H1 (cell line): ENCODE measurements at regions not wholly inside any gene's neighbourhood (a gene's known extent, or its start where the extent isn't known, plus 50 kb on each side); places are given as distances from the start of the nearest gene placed in this dataset.
A peak's percentile ranks its signal among the peaks of the same experiment; 100 is the strongest.

ENCODE experiments used
- CTCF ChIA-PET: fragments of 300-600 bp; sonication (Branson Sonifier 250); formaldehyde crosslinking; loops from one replicate; lab custom pipeline; 2021; ENCODE audit not compliant: partially characterized antibody; lab: Charles Lee
- POLR2A ChIA-PET: fragments of 300-600 bp; sonication (Branson Sonifier 250); formaldehyde crosslinking; loops from one replicate; lab custom pipeline; 2021; ENCODE audit warnings: inconsistent platforms; ENCODE audit not compliant: partially characterized antibody; lab: Charles Lee
- DNase-seq, 2 experiments: peaks; one replicate each; pipeline versions ENCODE4 v3.0.0 to v3.0.0-alpha.2; 2010 to 2022; ENCODE audit warnings: low spot score in 2 of 2, low read depth in 1 of 2, mixed read lengths in 1 of 2
- FAIRE-seq: peaks from 2 replicates; lab custom pipeline; 2011; peaks lifted over from hg19 to GRCh38; lab: Jason Lieb, UNC
- H2AFZ ChIP-seq: 2 replicates; pipeline ENCODE4 v1.8.1; 2012; ENCODE audit warnings: low read length, inconsistent platforms
- H2AK5ac ChIP-seq: 2 replicates; pipeline ENCODE4 v1.6.1; 2013; ENCODE audit warnings: low read depth, low read length
- H2BK120ac ChIP-seq: replicated peaks from 2 replicates; pipeline ENCODE3; 2013; ENCODE audit warnings: low read depth, low read length, inconsistent platforms
- H2BK12ac ChIP-seq: 2 replicates; pipeline ENCODE4 v1.6.1; 2013; ENCODE audit warnings: low read depth, low read length
- H2BK15ac ChIP-seq: 2 replicates; pipeline ENCODE4 v1.6.1; 2013; ENCODE audit warnings: low read length
- H2BK20ac ChIP-seq: 2 replicates; pipeline ENCODE4 v1.6.1; 2013; ENCODE audit warnings: low read length
- H2BK5ac ChIP-seq: 2 replicates; pipeline ENCODE4 v1.6.1; 2013; ENCODE audit warnings: low read depth, low read length
- H3K14ac ChIP-seq: 2 replicates; pipeline ENCODE4 v1.6.1; 2013; ENCODE audit warnings: inconsistent platforms; ENCODE audit not compliant: insufficient read length
- H3K18ac ChIP-seq: 2 replicates; pipeline ENCODE4 v1.6.1; 2013; ENCODE audit warnings: low read length; ENCODE audit errors: extremely low read depth
- H3K23ac ChIP-seq: 2 replicates; pipeline ENCODE4 v1.6.1; 2013; ENCODE audit warnings: inconsistent platforms; ENCODE audit not compliant: insufficient read length
- H3K23me2 ChIP-seq: 2 replicates; pipeline ENCODE4 v1.6.1; 2013; ENCODE audit warnings: low read depth, low read length
- H3K27ac ChIP-seq: 2 replicates; pipeline ENCODE4 v1.6.1; 2011; ENCODE audit warnings: low read depth, low read length, inconsistent platforms
- H3K27me3 ChIP-seq, 4 experiments: replicated peaks in 1 of 4; 1 replicate in 1 of 4; 2 replicates in 3 of 4; pipeline versions ENCODE4 v1.6.1 to v1.8.1; 2011 to 2013; ENCODE audit warnings: low read length in 3 of 4, mild to moderate bottlenecking in 3 of 4, inconsistent platforms in 2 of 4, mixed read lengths in 2 of 4, moderate library complexity in 1 of 4; ENCODE audit not compliant: control insufficient read depth in 3 of 4, insufficient read depth in 3 of 4; ENCODE audit errors: extremely low read depth in 1 of 4
- H3K36me3 ChIP-seq, 4 experiments: 2 replicates each; pipeline versions ENCODE4 v1.6.1 to v1.8.1; 2011 to 2013; ENCODE audit warnings: mild to moderate bottlenecking in 4 of 4, low read length in 3 of 4, moderate library complexity in 2 of 4, control low read depth in 1 of 4, inconsistent platforms in 1 of 4; ENCODE audit not compliant: insufficient read depth in 4 of 4, control insufficient read depth in 2 of 4
- H3K4ac ChIP-seq: replicated peaks from 2 replicates; pipeline ENCODE3; 2013; ENCODE audit warnings: low read length, low read depth, mixed read lengths, inconsistent platforms; ENCODE audit not compliant: insufficient read length
- H3K4me1 ChIP-seq, 4 experiments: replicated peaks in 1 of 4; 1 replicate in 1 of 4; 2 replicates in 3 of 4; pipeline versions ENCODE4 v1.6.1 to v1.8.1; 2011 to 2013; ENCODE audit warnings: low read length in 3 of 4, inconsistent platforms in 2 of 4, mixed read lengths in 1 of 4; ENCODE audit not compliant: insufficient read depth in 4 of 4, control insufficient read depth in 3 of 4
- H3K4me2 ChIP-seq, 2 experiments: 2 replicates each; pipeline versions ENCODE4 v1.6.1 to v1.8.1; 2011 to 2013; ENCODE audit warnings: low read depth in 2 of 2, low read length in 2 of 2, control low read depth in 1 of 2, inconsistent platforms in 1 of 2, mild to moderate bottlenecking in 1 of 2; ENCODE audit not compliant: insufficient read depth in 1 of 2
- H3K4me3 ChIP-seq, 4 experiments: fragments of 200-600, 300-600 bp in 1 of 4; sonication (generic), shearing (Covaris generic), sonication (Bioruptor Twin) in 1 of 4; 2 replicates each; pipeline versions ENCODE4 v1.5.1 to v1.8.1; 2011 to 2016; ENCODE audit warnings: low read length in 4 of 4, low read depth in 3 of 4, control low read depth in 2 of 4, inconsistent platforms in 2 of 4, mild to moderate bottlenecking in 2 of 4, mixed read lengths in 1 of 4, moderate library complexity in 1 of 4; ENCODE audit not compliant: insufficient read depth in 2 of 4; ENCODE audit errors: extremely low read depth in 1 of 4
- H3K56ac ChIP-seq: replicated peaks from 2 replicates; pipeline ENCODE3; 2013; ENCODE audit warnings: low read depth, mild to moderate bottlenecking, mixed read lengths, low read length, inconsistent platforms; ENCODE audit not compliant: insufficient read length
- H3K79me1 ChIP-seq: 2 replicates; pipeline ENCODE4 v1.6.1; 2013; ENCODE audit warnings: low read depth, low read length, control low read depth
- H3K79me2 ChIP-seq, 2 experiments: 2 replicates each; pipeline versions ENCODE4 v1.6.1 to v1.8.1; 2012 to 2013; ENCODE audit warnings: low read length in 2 of 2, mild to moderate bottlenecking in 2 of 2, inconsistent platforms in 1 of 2; ENCODE audit not compliant: insufficient read depth in 2 of 2, control insufficient read depth in 1 of 2
- H3K9ac ChIP-seq, 4 experiments: replicated peaks in 1 of 4; 1 replicate in 1 of 4; 2 replicates in 3 of 4; pipeline versions ENCODE4 v1.6.1 to v1.8.1; 2011 to 2013; ENCODE audit warnings: low read depth in 3 of 4, low read length in 3 of 4, control low read depth in 2 of 4, mild to moderate bottlenecking in 2 of 4, moderate library complexity in 2 of 4, inconsistent platforms in 1 of 4; ENCODE audit errors: extremely low read depth in 1 of 4
- H3K9me3 ChIP-seq, 2 experiments: 2 replicates each; pipeline versions ENCODE4 v1.6.1 to v1.8.1; 2012 to 2013; ENCODE audit warnings: mild to moderate bottlenecking in 2 of 2, moderate library complexity in 2 of 2, control low read depth in 1 of 2, inconsistent platforms in 1 of 2, low read depth in 1 of 2, low read length in 1 of 2, mixed read lengths in 1 of 2; ENCODE audit not compliant: insufficient read depth in 2 of 2
- H4K20me1 ChIP-seq, 2 experiments: replicated peaks in 1 of 2; 2 replicates each; pipeline versions ENCODE3 to v1.8.1; 2011 to 2013; ENCODE audit warnings: inconsistent platforms in 2 of 2, low read length in 2 of 2, mild to moderate bottlenecking in 1 of 2; ENCODE audit not compliant: insufficient read depth in 2 of 2, control insufficient read depth in 1 of 2
- H4K5ac ChIP-seq: 2 replicates; pipeline ENCODE4 v1.6.1; 2013; ENCODE audit warnings: low read length, low read depth, mixed read lengths, inconsistent platforms; ENCODE audit not compliant: insufficient read length
- H4K8ac ChIP-seq: 2 replicates; pipeline ENCODE4 v1.8.0; 2013; ENCODE audit warnings: mild to moderate bottlenecking, moderate library complexity, low read length, inconsistent platforms; ENCODE audit not compliant: insufficient read depth; ENCODE audit errors: extremely low read depth
- H4K91ac ChIP-seq: replicated peaks from 2 replicates; pipeline ENCODE3; 2013; ENCODE audit warnings: low read length, mixed read lengths, inconsistent platforms; ENCODE audit not compliant: insufficient read length
- CBX5 ChIP-seq: fragments of 300-800, 300-1000 bp; sonication (generic); IDR thresholded peaks from 2 replicates; pipeline ENCODE4 v1.7.1; 2016; ENCODE audit warnings: antibody characterized with exemption, low read length, low read depth
- CBX8 ChIP-seq: fragments of 300-800, 300-1000 bp; sonication (generic); IDR thresholded peaks from 2 replicates; pipeline ENCODE4 v1.7.1; 2016; ENCODE audit warnings: low read depth, low read length, borderline replicate concordance
- CREB1 ChIP-seq: IDR thresholded peaks from 2 replicates; pipeline ENCODE4 v1.6.1; 2012; ENCODE audit warnings: inconsistent platforms
- EGR1 ChIP-seq: IDR thresholded peaks from 2 replicates; pipeline ENCODE4 v1.6.1; 2011; ENCODE audit warnings: low read depth, low read length, borderline replicate concordance
- GTF2F1 ChIP-seq: IDR thresholded peaks from 2 replicates; pipeline ENCODE4 v1.6.1; 2012; ENCODE audit warnings: low read depth, low read length, improper control_type of control experiment, borderline replicate concordance
- JUND ChIP-seq: IDR thresholded peaks from 2 replicates; pipeline ENCODE4 v1.6.1; 2011; ENCODE audit warnings: mild to moderate bottlenecking, improper control_type of control experiment, low read length
- RFX5 ChIP-seq: IDR thresholded peaks from 2 replicates; pipeline ENCODE4 v1.6.1; 2011; ENCODE audit warnings: low read depth, low read length, improper control_type of control experiment, borderline replicate concordance
- RXRA ChIP-seq: IDR thresholded peaks from 2 replicates; pipeline ENCODE4 v1.6.1; 2011; ENCODE audit warnings: low read depth, mild to moderate bottlenecking, low read length, moderate library complexity; ENCODE audit not compliant: insufficient read depth
- SP2 ChIP-seq: IDR thresholded peaks from 2 replicates; pipeline ENCODE4 v1.6.1; 2012; ENCODE audit warnings: mild to moderate bottlenecking, low read length, inconsistent platforms
- TAF7 ChIP-seq: optimal IDR thresholded peaks from 2 replicates; pipeline ENCODE3; 2011; ENCODE audit warnings: low read depth, mild to moderate bottlenecking, inconsistent platforms, low read length, moderate library complexity, borderline replicate concordance
- TCF12 ChIP-seq: IDR thresholded peaks from 2 replicates; pipeline ENCODE4 v1.6.1; 2011; ENCODE audit warnings: low read depth, mild to moderate bottlenecking, low read length
- WGBS, 2 experiments: shearing (Covaris generic) in 1 of 2; methylation state at CpG; one replicate each; pipeline versions ENCODE4 v1.1.6 to v1.1.7; 2013 to 2015; ENCODE audit warnings: low lambda C conversion rate in 2 of 2, mixed read lengths in 2 of 2, inconsistent platforms in 1 of 2, low coverage in 1 of 2, missing lambda C conversion rate in 1 of 2; ENCODE audit not compliant: insufficient replicate concordance in 2 of 2, insufficient coverage in 1 of 2, insufficient read length in 1 of 2; ENCODE audit errors: extremely low coverage in 1 of 2, missing lambda C conversion rate in 1 of 2; 5-methylcytosine and 5-hydroxymethylcytosine counted together
- TF ChIP-seq, protein P1 (sequence below), 3 experiments: IDR thresholded peaks; 1 replicate in 2 of 3; 2 replicates in 1 of 3; pipeline versions ENCODE4 v1.5.1 to v1.6.1; 2011; ENCODE audit warnings: low read length in 3 of 3, mild to moderate bottlenecking in 3 of 3, inconsistent platforms in 2 of 3, low read depth in 1 of 3, moderate library complexity in 1 of 3; ENCODE audit not compliant: insufficient read depth in 1 of 3; ENCODE audit errors: control extremely low read depth in 1 of 3

DNA sequence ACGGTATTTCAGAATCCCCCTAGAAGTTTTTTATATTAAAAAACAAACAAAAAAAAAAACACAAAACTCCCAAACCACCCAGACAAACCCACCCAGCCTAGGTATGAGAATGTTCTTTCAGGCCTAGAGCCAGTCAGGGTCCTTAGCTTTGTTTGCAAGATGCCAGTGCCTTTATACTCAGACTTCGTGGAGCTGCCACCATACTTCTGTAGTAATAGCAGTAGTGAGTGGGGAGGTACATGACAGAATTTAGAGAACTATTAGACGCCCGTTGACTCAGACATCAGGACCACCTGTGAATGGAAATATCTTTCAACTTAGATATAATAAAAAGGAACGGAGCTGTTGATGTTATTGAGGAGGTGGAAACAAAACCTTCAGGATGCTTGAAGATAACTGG is 138.2 kb upstream of the MKLN1 start:
- WGBS, 2 experiments = 88% methylated on average over 5 of the region's 5 CpGs; no CpG with 5 or more reads in 1 of the 2 experiments
- TF ChIP-seq GTF2F1 (no peak), RFX5 (no peak), CREB1 (no peak), CBX5 (no peak), JUND (no peak), TAF7 (no peak), SP2 (no peak), TCF12 (no peak), RXRA (no peak), CBX8 (no peak), EGR1 (no peak)
- TF ChIP-seq, protein P1, sequence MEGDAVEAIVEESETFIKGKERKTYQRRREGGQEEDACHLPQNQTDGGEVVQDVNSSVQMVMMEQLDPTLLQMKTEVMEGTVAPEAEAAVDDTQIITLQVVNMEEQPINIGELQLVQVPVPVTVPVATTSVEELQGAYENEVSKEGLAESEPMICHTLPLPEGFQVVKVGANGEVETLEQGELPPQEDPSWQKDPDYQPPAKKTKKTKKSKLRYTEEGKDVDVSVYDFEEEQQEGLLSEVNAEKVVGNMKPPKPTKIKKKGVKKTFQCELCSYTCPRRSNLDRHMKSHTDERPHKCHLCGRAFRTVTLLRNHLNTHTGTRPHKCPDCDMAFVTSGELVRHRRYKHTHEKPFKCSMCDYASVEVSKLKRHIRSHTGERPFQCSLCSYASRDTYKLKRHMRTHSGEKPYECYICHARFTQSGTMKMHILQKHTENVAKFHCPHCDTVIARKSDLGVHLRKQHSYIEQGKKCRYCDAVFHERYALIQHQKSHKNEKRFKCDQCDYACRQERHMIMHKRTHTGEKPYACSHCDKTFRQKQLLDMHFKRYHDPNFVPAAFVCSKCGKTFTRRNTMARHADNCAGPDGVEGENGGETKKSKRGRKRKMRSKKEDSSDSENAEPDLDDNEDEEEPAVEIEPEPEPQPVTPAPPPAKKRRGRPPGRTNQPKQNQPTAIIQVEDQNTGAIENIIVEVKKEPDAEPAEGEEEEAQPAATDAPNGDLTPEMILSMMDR (IDR thresholded peaks at IDR 0.05; ENCODE audit: control extremely low read depth in 1 of 3, insufficient read depth in 1 of 3, low read depth in 1 of 3, low read length in 3 of 3) = no peak

More for the DNA sequence above, 138.2 kb upstream of the MKLN1 start:
- Histone ChIP-seq H2BK120ac (peak overlapping the region; percentile 78), H3K4ac (peak overlapping the region; percentile 19), H3K9ac (no peak overlapping the region), H3K14ac (no peak overlapping the region), H4K5ac (no peak overlapping the region), H2BK15ac (0 out of 2 replicates have a peak overlapping the region, but pooled peaks have one; percentile 21), H3K4me3 (peak overlapping the region in 1 of 4 experiments; percentile 19; a peak in 1 of 8 replicates), H3K23ac (no peak overlapping the region), H3K9me3 (no peaks in the 10 kb centered on the region), H3K36me3 (no peaks in the 10 kb centered on the region), H3K79me2 (no peaks in the 10 kb centered on the region), H4K8ac (no peak overlapping the region), H2BK20ac (peak overlapping the region; percentile 82; the same call in 1 of the 2 replicates), H2BK5ac (peak overlapping the region; percentile 82; the same call in 1 of the 2 replicates), H2BK12ac (peak overlapping the region; percentile 71), H4K20me1 (no peaks in the 10 kb centered on the region), H3K4me2 (peak overlapping the region in 1 of 2 experiments; percentile 22; a peak in 1 of 4 replicates), H3K4me1 (peaks cover 9 to 20% (median 14%) of the 10 kb centered on the region in 4 experiments; a peak in 6 of 7 replicates), H3K18ac (0 out of 2 replicates have a peak overlapping the region, but pooled peaks have one; percentile 61), H2AK5ac (no peak overlapping the region), H3K23me2 (no peaks in the 10 kb centered on the region), H3K27ac (no peak overlapping the region; the same call in 1 of the 2 replicates), H2AFZ (no peak overlapping the region), H4K91ac (peak overlapping the region; percentile 59), H3K27me3 (no peaks in the 10 kb centered on the region), H3K79me1 (no peaks in the 10 kb centered on the region), H3K56ac (no peak overlapping the region)
- no peak for FAIRE-seq
- DNase-seq = no peak
- POLR2A ChIA-PET = interaction anchor here (0.9 to 2.9 kb wide), 4 partner anchors 20 to 138 kb away, joined by 3 to 8 read pairs (median 3); partner anchors contain the start of gene MKLN1
- CTCF ChIA-PET = interaction anchor here (0.9 to 1.9 kb wide), 4 partner anchors 9 to 182 kb away, joined by 3 to 4 read pairs (median 3); no protein-coding TSS in a partner anchor
